ENCODE measurements at regions not wholly inside any gene's neighbourhood (a gene's known extent, or its start where the extent isn't known, plus 50 kb on each side); places are given as distances from the start of the nearest gene placed in this dataset.

DNA sequence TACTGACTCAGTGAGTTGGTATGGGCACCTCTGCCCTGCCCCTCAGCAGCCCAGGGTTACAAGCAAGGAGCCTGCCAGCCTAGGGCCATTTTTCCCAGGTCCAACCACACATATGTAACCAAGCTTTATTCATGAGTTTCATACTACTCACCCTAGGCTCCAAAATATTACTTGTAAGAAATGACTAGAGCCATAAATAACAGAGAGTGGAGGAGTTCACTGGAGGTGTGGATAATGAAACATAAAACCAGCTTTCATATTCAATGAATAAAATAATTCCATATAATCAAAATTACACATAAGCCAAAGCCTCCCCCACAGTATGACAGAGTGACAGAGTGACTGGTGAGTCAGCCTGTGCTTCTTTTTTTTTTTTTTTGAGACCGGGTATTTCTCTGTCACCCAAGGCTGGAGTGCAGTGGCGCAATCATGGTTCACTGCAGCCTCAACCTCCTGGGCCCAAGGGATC, 229.8 kb upstream of the SASH1 start:
- H3K27ac ChIP-seq, result peak overlapping the region; percentile 8
- no peak for DNase-seq (ENCODE audit: low read depth, low spot score)

DNA sequence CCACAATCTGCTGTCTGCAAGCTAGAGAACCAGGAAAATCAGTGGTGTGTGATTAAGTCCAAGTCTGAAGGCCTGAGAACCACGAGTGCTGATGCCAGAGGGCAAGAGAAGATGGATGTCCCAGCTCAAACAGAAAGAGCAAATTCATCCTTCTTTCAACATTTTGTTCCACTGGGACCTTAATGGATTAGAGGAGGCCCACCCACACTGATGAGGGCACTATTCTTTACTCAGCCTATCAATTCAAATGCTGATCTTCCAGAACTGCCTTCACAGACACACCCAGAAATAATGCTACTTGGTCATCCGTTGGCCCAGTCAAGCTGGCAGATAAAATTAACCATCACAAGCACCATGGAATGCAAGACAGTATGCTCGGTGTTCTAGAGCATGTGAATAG, 226.6 kb upstream of the SASH1 start:
- no peak overlapping the region for H3K27ac ChIP-seq
- DNase-seq (ENCODE audit: low read depth, low spot score), result no peak

DNA sequence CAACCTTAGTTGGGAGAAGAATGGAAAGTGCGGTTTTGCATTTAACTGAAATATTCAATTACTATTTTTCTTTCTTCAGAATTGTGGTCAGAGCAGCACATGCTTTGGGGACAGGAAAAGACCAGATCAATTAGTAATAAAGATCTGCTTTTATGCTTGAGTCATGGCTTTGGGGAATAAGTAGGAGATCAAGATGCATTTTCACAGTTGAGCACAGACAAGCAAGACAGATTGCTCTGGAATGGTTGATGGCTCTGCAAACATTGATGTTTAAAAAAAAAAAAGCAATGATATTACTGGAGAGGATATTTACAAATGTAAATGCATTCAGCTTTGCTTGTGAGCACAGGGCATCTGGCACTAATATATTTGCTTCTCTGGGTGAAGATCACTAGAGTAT, 224.4 kb upstream of the SASH1 start:
- no peak overlapping the region for H3K27ac ChIP-seq
- DNase-seq (ENCODE audit: low read depth, low spot score), result no peak

DNA sequence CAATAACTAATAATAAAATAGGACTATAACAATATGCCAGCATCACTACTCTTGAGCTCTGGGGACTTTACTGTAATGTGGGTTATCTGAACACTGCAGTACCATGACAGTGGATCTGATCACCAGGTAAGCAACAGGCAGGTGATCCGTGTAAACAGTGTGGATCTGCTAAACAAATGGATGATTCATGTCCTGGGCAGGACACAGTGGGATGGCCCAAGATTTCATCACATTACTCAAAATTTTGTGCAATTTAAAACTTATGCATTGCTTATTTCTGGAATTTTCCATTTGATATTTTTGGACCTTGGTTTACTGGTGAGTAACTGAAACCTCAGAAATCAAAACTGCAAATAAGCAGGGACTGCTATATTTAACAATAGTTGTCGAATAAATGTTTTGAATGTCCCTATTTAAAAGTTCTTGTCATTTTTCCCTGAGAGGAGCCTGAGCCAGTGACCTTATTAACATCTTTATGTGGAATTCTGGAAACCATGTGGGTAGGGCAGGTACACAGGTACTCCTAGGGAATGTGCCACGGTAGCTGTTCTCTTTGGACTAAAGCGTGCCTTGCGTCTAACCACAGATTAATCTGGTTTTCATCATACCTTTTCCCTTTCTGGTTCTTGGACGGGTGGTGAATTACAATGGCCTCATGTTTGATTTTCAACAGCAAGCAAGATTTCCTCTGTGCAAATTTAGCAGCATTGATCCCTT, 214.5 kb upstream of the SASH1 start:
- peak; percentile 31 for DNase-seq (ENCODE audit: low read depth, low spot score)
- peak overlapping the region; percentile 69 for H3K27ac ChIP-seq

DNA sequence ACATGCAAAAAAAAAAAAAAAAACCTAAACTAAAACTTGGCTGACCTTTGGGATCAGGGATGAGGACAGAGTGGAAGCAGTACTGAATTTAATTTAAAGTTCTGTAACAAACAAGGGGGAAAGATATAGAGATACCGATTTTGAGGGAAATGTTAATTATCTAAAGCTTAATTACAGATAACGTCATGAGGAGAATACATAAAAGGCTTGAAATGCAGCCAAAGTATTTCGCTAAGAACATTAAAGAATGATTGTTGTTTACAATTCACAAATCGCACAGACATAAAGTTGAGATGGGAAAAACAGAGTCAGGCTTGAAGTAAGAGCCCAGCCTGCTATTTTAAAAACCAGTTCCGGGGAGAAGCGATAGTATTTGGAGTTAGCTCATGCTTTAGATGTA, 208.0 kb upstream of the SASH1 start:
- no peak overlapping the region for H3K27ac ChIP-seq
- DNase-seq (ENCODE audit: low read depth, low spot score), result no peak

DNA sequence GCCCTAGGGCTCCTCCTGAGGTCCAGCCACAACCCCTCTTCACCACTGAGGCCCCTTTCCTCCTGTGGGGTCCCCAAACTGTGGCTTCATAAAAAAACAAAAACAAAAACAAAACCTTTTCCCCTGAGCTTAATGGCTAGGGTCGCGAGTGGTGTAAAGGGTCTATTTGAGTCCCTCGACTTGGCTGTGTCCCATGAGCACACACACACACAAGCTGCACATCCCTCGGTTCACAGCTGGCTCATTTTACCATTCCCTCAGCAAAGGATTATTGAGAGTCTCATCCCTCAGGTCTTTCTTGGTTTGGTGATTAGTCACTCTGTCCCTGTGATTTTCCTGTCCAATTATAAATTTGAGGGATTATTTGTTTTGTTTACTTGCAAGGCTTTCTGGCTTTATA, 206.1 kb upstream of the SASH1 start:
- DNase-seq (ENCODE audit: low read depth, low spot score), result no peak
- H3K27ac ChIP-seq, result no peak overlapping the region

DNA sequence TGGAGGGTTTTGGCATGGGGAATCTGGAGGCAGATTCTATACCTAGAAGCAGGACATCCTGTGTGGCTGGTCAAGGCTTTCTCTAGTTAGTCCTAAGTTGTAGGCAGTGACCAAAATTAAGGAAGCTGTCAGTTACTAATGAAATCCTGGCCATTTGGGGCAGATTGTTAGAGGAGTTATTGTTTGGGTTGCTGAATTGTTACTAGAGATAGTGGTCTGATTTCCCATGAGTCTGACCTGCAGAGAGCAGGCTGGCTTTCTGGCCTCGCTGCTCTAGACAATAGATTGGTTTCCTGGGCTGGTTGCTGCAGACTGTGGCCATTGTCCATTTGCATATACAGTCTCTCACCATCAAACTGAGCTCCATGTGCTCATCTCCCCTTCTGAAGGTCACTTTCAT, 205.0 kb upstream of the SASH1 start:
- no peak for DNase-seq (ENCODE audit: low read depth, low spot score)
- no peak overlapping the region for H3K27ac ChIP-seq

DNA sequence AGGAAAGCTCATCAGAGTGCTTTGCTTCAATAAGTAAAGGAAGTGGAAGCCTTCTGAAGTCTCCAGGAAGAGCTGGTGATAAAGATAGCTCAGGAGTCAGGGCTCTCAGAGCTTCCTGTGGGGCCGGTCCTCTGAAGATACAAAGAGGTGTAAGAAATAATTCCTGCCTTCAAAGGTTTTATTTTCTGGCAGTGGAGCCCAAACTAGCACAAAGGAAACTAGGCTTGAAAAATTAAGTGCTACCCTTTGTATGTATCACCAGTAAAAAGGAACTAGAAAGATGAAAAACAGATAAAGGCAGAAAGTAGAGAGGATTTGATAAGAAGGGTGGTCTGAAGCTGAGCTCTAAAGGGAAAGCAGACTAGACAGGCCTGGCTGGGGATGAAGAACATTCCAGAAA, 204.1 kb upstream of the SASH1 start:
- H3K27ac ChIP-seq, result no peak overlapping the region
- DNase-seq (ENCODE audit: low read depth, low spot score), result no peak

DNA sequence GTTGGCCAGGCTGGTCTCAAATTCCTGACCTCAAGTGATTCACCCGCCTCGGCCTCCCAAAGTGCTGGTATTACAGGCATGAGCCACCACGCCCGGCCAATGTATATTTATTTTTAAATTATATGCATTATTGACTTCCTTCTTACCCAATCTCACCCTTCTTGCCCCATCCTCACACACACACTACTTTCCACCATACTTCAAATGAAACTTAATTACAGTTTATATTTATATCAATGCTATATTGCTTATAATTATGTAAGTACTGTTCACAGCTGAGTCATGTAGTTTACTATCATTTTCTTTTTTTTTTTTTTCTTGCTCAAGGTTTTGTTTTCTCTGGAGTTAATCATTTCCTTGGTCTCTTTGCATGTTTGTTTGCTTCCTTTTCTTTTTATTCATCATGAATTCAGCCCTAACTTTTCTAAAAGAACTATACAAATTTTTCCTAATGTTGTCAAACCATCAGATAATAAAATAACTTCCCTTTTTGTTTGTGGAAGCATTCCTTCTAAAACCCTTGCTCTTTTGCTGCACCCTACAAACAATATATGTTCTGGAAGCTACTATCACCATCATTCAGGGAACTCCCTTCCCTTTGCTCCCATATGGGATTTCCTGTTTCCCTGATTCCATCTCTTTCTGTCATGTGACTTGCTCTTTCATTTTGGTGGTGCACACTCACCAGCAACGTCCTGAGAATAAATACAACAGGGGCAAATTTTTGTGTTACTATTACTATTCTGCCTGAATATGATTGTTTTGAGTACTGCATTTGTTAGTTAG, 201.7 kb upstream of the SASH1 start:
- no peak for DNase-seq (ENCODE audit: low read depth, low spot score)
- H3K27ac ChIP-seq, result peak overlapping the region; percentile 75

DNA sequence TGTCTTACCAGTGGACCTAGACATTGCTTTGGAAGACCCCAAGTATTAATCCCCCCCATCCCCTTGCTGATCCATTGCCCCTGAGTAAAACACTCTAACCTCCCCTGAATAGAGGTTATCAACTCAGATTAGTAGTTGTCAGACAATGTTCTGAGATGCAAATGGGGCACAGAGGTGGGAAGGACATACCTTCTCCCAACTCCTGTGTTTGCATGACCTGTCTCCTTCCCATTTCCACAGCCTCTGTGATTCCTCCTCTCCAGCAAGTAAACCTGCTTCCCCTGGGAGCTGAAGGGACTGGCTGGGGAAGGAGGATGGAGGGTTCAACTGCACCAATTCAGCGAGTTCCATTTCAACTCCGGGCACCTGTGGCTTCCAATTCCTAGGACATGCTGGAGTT, 199.8 kb upstream of the SASH1 start:
- H3K27ac ChIP-seq, result no peak overlapping the region
- DNase-seq (ENCODE audit: low read depth, low spot score), result no peak

DNA sequence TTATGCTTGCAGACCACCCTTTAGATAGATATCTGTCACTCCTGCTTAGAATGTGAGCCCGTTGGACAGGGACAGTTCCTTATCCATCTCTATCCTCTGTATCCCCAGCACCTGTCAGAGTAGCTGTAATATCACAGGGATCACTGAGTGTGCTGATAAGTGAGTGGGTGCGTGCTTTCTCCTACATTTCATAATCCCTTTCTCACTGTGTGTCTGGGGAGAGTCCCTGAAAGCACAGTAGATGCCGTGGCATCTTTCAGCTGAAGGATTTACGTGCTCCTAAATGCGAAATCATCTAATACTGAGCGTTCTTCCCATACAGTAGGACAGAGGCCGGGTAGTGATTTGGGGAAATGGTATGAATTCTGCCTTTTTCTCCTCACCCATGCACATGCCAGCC, 198.9 kb upstream of the SASH1 start:
- DNase-seq (ENCODE audit: low read depth, low spot score), result no peak
- no peak overlapping the region for H3K27ac ChIP-seq

DNA sequence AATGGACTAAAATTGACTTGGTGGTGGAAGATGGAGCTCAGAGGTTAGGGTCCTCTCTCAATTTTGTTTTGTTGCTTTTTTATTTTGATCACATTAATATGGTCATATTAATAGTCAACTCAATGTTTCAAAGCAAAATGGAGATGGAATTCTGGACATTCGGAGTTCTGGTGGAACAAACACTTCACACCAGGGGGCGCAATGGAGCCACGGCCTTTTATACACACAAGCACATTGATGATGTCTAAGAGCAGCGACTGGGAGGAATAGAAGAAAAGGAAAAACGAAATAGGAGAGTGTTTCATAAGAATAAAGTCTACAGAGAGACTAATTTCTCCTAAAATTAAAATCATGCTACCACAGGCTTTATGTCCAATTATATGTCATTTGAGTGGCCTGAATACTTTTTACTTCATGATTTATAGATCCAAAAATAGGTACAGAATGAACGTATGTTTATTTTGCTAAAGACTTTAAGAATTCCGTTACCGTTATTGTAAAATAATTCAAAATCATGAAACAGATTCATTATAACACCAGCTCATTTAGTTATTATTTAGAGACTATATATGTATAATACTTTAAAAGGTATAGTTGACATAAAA, 197.6 kb upstream of the SASH1 start:
- no peak overlapping the region for H3K27ac ChIP-seq

DNA sequence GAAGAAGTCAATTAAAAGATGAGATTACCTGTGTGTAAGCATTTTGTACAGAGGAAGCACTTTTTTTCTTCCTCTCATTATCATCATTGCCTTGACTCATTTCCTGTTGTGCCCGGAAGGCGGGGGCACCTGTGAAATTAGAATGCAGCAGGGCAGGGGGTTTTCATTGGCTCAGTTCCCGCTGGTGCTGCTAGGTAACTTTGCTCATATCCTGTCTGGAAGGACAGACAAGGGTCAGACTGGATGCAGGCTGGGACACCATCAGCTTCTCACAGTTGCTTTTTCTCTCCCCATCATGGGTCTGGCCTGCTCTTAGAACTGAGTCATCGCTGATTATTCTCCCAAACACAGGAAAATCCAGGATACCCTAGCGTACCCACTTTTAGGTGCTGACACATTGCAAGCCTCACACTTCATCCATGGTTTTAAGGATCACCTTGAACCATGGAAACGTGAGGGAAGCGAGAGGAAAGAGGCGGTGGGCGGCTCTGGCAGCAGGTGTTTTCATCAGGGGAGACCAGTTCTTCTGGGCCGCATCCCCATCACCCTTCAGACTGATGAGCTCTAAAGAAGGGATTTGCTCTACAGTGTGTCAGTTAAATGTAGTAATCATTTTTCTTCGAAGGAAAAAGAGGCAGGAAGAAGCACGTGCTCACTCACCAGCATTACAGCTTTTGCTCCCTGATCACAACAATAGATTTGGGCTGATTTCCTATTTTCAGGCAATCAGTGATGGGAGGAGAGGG, 195.7 kb upstream of the SASH1 start:
- DNase-seq (ENCODE audit: low read depth, low spot score), result peak; percentile 52
- H3K27ac ChIP-seq, result peak overlapping the region; percentile 31

More for the DNA sequence above, 197.6 kb upstream of the SASH1 start:
- DNase-seq (ENCODE audit: low read depth, low spot score), result no peak

DNA sequence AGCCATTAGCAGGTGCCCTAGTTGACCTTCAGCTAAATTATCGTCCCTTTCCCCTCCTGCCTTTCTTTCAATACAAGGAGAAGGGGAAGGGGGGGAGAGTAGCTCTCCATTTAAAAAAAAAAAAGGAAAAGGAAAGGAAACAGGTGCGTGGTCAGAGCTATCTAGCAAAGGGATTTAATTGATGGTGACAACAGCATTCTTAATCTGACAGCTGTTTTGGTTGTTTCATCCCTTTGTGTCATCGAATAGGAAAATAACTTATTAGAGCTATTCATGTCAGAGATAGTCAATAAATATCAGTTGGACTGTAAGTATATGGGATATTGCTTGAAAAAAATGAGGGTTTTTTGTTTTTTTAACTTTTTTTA, 195.2 kb upstream of the SASH1 start:
- no peak for DNase-seq (ENCODE audit: low read depth, low spot score)
- peak overlapping the region; percentile 31 for H3K27ac ChIP-seq

DNA sequence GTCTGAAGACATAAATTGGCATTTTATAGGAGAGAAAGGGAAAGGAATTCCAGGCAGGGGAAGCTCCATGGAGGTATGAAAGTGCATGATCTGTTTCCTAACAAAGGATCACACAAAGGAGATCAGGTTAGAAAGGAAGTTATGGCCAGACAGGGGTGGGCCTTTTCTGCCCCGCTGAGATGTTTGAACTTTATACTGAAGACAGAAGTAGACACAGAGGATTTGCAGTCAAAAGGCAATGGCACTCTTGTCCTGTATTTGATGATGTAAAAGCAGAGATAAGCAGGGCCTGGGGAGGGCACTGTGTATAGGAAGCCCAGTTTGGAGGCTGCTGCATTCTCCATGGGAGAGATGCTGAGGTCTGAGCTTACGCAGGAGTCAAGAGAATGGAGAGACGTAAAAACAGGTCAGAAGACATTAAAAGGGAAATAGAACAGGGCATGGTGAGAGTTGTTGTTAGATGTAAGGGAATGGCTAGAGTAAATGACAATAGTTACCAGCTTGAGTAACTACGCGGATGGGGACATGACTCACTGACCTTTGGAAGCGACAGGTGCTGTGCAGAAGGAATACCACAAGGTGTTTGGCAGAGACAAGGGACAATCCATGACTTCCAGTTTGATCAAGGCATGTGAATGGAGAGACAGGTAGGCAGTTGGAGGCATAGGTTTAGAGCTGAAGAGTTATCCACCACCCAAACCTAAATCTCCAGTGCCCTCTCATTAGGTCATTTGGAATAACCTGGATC, 190.6 kb upstream of the SASH1 start:
- no peak for DNase-seq (ENCODE audit: low read depth, low spot score)
- no peak overlapping the region for H3K27ac ChIP-seq

DNA sequence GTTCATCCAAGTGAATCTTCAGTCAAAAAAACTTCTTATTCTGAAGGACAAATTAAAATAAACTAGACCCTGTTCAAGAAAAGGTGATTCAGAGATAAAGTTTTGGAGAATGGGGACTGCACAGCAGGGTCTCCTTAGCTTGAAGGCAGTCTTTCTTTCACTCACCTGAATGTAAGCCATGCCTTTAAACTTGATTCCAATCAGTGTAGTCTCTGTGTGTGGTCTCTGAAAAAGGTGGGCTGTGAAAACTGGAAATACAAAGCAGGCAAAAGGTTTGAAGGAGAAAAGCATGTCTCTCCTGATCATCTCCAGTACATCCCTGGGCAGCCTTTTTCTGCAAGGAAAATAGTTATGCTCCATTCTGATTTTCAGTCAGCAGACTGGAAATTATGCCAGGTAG, 188.0 kb upstream of the SASH1 start:
- DNase-seq (ENCODE audit: low read depth, low spot score), result no peak
- H3K27ac ChIP-seq, result no peak overlapping the region

DNA sequence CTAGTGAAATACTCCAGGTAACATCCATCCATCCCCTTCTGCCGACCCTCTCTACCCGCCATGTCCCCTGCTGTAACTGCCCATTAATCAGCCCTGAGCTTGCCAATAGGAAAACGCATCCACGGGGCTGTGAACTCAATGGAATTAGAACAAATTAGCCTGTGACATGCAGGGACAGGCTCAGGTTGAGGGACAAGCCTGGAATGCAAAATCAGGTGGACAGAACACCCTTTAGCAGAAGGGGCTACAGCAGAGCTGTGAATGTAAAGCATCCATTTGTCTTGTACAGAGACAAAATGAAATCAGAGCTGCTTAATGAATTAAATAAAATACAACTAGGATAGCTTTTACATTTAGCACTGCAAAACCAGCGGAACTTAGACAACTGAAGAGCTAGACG, 187.3 kb upstream of the SASH1 start:
- no peak for DNase-seq (ENCODE audit: low read depth, low spot score)
- H3K27ac ChIP-seq, result no peak overlapping the region

DNA sequence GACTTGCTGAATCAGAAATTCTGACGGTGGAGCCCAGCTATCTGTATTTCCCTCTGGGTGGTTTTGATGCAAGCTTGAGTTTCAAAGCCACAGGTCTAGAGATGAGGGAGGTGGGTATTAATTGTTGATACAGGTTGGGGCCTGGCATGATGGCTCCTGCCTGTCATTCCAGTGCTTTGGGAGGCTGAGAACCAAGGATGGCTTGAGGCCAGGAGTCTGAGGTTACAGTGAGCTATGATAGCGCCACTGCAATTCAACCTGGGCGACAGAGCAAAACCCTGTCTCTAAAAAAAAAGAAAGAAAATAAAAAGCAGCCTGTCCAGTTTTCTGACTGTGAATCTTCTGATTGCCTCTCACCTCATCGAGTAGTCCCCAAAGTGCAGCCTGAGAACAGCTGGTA, 184.8 kb upstream of the SASH1 start:
- no peak for DNase-seq (ENCODE audit: low read depth, low spot score)
- H3K27ac ChIP-seq, result no peak overlapping the region

DNA sequence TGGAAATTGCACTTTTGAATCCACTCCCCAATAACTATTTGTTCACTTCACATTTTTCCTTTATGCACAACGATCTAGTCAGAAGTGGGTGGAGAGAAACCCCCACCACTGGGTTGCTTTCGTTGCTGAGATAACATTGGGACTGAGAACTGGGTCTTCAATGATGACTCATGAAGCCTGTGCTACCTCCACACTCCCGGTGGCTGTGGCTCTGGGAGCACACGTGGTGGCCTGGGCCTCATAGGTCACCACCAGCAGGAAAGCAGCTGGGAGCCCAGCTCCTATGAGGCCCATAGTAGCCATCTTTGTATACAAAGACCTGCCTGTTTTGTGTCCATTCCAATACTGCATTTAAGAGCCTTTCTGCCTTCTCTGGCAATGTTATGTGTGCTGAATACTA, 178.0 kb upstream of the SASH1 start:
- DNase-seq (ENCODE audit: low read depth, low spot score), result no peak
- no peak overlapping the region for H3K27ac ChIP-seq

DNA sequence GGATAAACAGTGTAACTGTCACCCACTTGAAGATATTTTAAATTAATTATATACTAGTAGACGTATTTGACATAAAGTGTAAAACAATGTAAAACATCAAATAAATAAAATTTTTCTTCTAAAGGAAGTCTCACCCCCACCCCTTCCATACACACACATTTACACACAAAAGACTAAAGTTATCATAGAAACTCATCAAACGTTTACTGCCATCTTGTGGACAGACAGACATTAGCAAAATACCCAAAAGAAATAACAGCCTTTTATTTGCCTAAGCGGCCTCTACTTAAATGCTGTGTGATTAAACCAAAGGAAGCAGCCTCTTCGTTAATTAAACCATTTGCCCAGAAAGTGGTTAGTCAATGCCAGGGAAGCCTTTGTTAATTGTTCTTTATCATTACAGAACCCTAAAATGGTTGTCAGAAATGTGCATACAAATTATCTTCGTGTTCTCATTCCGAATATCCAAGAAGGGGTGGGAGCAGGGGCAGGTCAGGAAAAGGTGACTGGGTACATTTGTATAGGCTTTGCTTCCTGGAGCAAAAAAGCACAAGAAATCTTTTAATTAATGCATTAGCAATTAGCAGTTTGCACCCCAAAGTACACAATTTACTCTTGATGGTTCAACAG, 176.2 kb upstream of the SASH1 start:
- no peak for DNase-seq (ENCODE audit: low read depth, low spot score)

More for the DNA sequence above, 176.2 kb upstream of the SASH1 start:
- H3K27ac ChIP-seq, result no peak overlapping the region
